Esophagus (tissue), 2 donors: ENCODE measurements at regions not wholly inside any gene's neighbourhood (a gene's known extent, or its start where the extent isn't known, plus 50 kb on each side); places are given as distances from the start of the nearest gene placed in this dataset.

Experiments
- H3K27ac ChIP-seq, 2 donors: one replicate each; pipeline ENCODE4 v1.5.1; 2013; ENCODE audit warnings: low read depth in 2 of 2, mild to moderate bottlenecking in 2 of 2, inconsistent platforms in 1 of 2, low read length in 1 of 2, moderate library complexity in 1 of 2
- H3K27me3 ChIP-seq, 2 donors: one replicate each; pipeline ENCODE4 v1.6.1; 2013; ENCODE audit warnings: low read length in 2 of 2, control low read depth in 1 of 2, mild to moderate bottlenecking in 1 of 2; ENCODE audit not compliant: insufficient read depth in 2 of 2, control insufficient read depth in 1 of 2
- H3K36me3 ChIP-seq, 2 donors: one replicate each; pipeline ENCODE4 v1.6.1; 2013; ENCODE audit warnings: low read length in 1 of 2; ENCODE audit not compliant: control insufficient read depth in 2 of 2, insufficient read depth in 2 of 2
- H3K4me1 ChIP-seq, 2 donors: one replicate each; pipeline ENCODE4 v1.6.1; 2013; ENCODE audit warnings: low read length in 1 of 2; ENCODE audit not compliant: control insufficient read depth in 2 of 2, insufficient read depth in 2 of 2
- H3K4me3 ChIP-seq, 2 donors: one replicate each; pipeline ENCODE4 v1.5.1; 2013; ENCODE audit warnings: low read length in 2 of 2, mild to moderate bottlenecking in 2 of 2, low read depth in 1 of 2, moderate library complexity in 1 of 2
- H3K9me3 ChIP-seq, 2 donors: one replicate each; pipeline ENCODE4 v1.6.1; 2013; ENCODE audit warnings: mild to moderate bottlenecking in 2 of 2, low read depth in 1 of 2, low read length in 1 of 2, moderate library complexity in 1 of 2; ENCODE audit not compliant: control insufficient read depth in 2 of 2, insufficient read depth in 1 of 2
- WGBS, 2 donors: extraction: QIAGEN DNeasy Blood & Tissue Kit; methylation state at CpG; one replicate each; pipeline ENCODE4 v1.1.7; 2013; 5-methylcytosine and 5-hydroxymethylcytosine counted together
- donor health status: healthy with polysubstance abuse.
- donor health status: Bipolar disorder and iron deficiency.

DNA sequence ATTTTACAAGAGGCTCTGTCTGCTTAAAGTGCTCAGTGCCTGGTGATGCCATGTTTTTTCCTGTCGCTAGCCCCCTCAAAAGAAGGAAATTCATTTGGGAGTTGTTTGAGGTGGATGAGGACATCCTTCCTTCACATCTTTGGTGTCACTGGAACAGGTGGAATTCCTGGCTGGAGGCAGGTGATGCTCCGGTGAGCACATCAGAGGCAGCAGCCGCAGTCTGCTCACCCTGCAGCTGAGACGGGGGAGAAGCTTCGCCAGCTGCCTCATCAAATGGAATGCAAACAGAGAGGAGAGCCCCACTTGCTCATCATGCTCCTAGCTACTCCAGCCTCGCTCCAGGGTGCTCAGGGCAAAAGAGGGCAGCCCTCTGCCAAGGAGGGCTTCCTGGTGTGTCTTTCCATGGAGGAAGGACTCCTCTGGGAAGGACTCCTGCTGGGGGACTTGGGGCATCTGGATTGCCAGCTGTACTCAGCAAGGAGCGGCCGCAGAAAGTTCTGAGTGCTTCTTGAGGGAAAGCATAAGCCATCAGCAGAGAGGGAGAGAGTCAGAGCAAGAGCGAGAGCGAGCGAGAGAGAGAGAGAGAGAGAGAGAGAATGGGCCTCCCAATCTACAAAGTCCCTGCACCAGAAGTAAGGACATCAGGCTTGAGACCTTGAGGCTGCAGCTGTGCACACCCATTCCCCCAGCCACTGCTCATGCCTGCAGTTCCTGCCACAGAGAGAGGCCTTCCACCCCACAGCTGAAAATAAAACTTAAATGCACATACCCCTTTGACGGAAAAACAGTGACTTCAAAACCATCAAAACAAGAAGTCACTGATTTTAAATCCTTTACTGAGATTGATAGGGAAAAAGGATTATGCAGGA is 74.3 kb upstream of the UBL3 start:
- Histone ChIP-seq H3K27ac (peak overlapping the region; percentile 94 to 95), H3K27me3 (no peaks in the 10 kb centered on the region), H3K4me1 (peaks cover 4 to 20% of the 10 kb centered on the region in 2 donors), H3K36me3 (no peaks in the 10 kb centered on the region), H3K4me3 (no peak overlapping the region), H3K9me3 (no peaks in the 10 kb centered on the region)
- WGBS, 2 donors: 78 to 80% methylated on average over 12 of the region's 12 CpGs

GRCh38 chr13:29923554-29924481 is 73.4 kb upstream of the UBL3 start:
- Histone ChIP-seq H3K36me3 (no peaks in the 10 kb centered on the region), H3K4me3 (no peak overlapping the region), H3K27ac (peak overlapping the region; percentile 94 to 95), H3K4me1 (peaks cover 4 to 23% of the 10 kb centered on the region in 2 donors), H3K9me3 (no peaks in the 10 kb centered on the region), H3K27me3 (no peaks in the 10 kb centered on the region)
- 25 to 26% methylated on average over 12 of the region's 12 CpGs for WGBS, 2 donors

GRCh38 chr13:29922896-29923295 is 72.5 kb upstream of the UBL3 start:
- Histone ChIP-seq H3K4me3 (no peak overlapping the region), H3K36me3 (no peaks in the 10 kb centered on the region), H3K4me1 (peaks cover 4 to 31% of the 10 kb centered on the region in 2 donors), H3K9me3 (no peaks in the 10 kb centered on the region), H3K27ac (peak overlapping the region; percentile 80 to 94), H3K27me3 (no peaks in the 10 kb centered on the region)
- WGBS, 2 donors: 86 to 92% methylated on average over 3 of the region's 3 CpGs

GRCh38 chr13:29922281-29922821 is 71.9 kb upstream of the UBL3 start:
- 64 to 80% methylated on average over 7 of the region's 7 CpGs for WGBS, 2 donors
- Histone ChIP-seq H3K36me3 (no peaks in the 10 kb centered on the region), H3K4me3 (no peak overlapping the region), H3K27me3 (no peaks in the 10 kb centered on the region), H3K4me1 (peaks cover 4 to 31% of the 10 kb centered on the region in 2 donors), H3K9me3 (no peaks in the 10 kb centered on the region), H3K27ac (peak overlapping the region; percentile 80 to 94)

GRCh38 chr13:29921542-29921941 is 71.1 kb upstream of the UBL3 start:
- Histone ChIP-seq H3K27me3 (no peaks in the 10 kb centered on the region), H3K4me3 (no peak overlapping the region), H3K4me1 (peaks cover 4 to 31% of the 10 kb centered on the region in 2 donors), H3K9me3 (no peaks in the 10 kb centered on the region), H3K27ac (peak overlapping the region; percentile 3 to 43), H3K36me3 (no peaks in the 10 kb centered on the region)
- WGBS, 2 donors: 90 to 91% methylated on average over 6 of the region's 6 CpGs

GRCh38 chr13:29920025-29920643 is 69.7 kb upstream of the UBL3 start:
- Histone ChIP-seq H3K4me1 (peaks cover 4 to 27% of the 10 kb centered on the region in 2 donors), H3K27ac (peak overlapping the region; percentile 10 to 79), H3K9me3 (no peaks in the 10 kb centered on the region), H3K4me3 (no peak overlapping the region), H3K36me3 (no peaks in the 10 kb centered on the region), H3K27me3 (no peaks in the 10 kb centered on the region)
- 61 to 70% methylated on average over 4 to 5 of the region's 5 CpGs for WGBS, 2 donors

- peaks cover 0 to 16% of the 10 kb centered on the region in 2 donors for H3K4me1 ChIP-seq
- H3K9me3 ChIP-seq: no peaks in the 10 kb centered on the region
- H3K4me3 ChIP-seq: no peak overlapping the region
- WGBS, 2 donors: 45 to 62% methylated on average over 4 of the region's 4 CpGs
- H3K36me3 ChIP-seq: no peaks in the 10 kb centered on the region
- no peaks in the 10 kb centered on the region for H3K27me3 ChIP-seq
- H3K27ac ChIP-seq: peak overlapping the region; percentile 40 to 83
These were observed 68.4 kb upstream of the UBL3 start for GRCh38 chr13:29918845-29919244.

GRCh38 chr13:29917650-29918049 is 67.2 kb upstream of the UBL3 start:
- H3K27ac ChIP-seq: no peak overlapping the region
- WGBS, 2 donors: 71 to 82% methylated on average over 3 of the region's 3 CpGs
- H3K4me1 ChIP-seq: peaks cover 0 to 11% of the 10 kb centered on the region in 2 donors
- no peaks in the 10 kb centered on the region for H3K9me3 ChIP-seq
- no peaks in the 10 kb centered on the region for H3K36me3 ChIP-seq
- no peaks in the 10 kb centered on the region for H3K27me3 ChIP-seq
- no peak overlapping the region for H3K4me3 ChIP-seq

- Histone ChIP-seq H3K36me3 (no peaks in the 10 kb centered on the region), H3K27me3 (no peaks in the 10 kb centered on the region), H3K27ac (peak overlapping the region; percentile 21 to 81), H3K4me1 (peaks cover 0 to 16% of the 10 kb centered on the region in 2 donors), H3K9me3 (no peaks in the 10 kb centered on the region), H3K4me3 (no peak overlapping the region)
- WGBS, 2 donors: 71 to 80% methylated on average over 3 of the region's 3 CpGs
These were observed 64.2 kb upstream of the UBL3 start for GRCh38 chr13:29914581-29914980.
